Activated CD8-positive, alpha-beta T cell treated with anti-CD3 and anti-CD28 coated beads for 36 hours (primary cell): ENCODE measurements at regions not wholly inside any gene's neighbourhood (a gene's known extent, or its start where the extent isn't known, plus 50 kb on each side); places are given as distances from the start of the nearest gene placed in this dataset.
"Not testable (repeated sequence)": the region's sequence is repeated elsewhere in the genome, so short reads cannot be mapped to it uniquely, and the experiment has no call there.

Experiments
- ATAC-seq: fragments of 200-7000 bp; cut with Tn5 transposase; one replicate; pipeline ENCODE4 v1.10.0; 2021; ENCODE audit warnings: mild to moderate bottlenecking, moderate library complexity
- CTCF ChIA-PET: fragments of 350-600 bp; sonication (Branson Sonifier 250); formaldehyde crosslinking; loops from one replicate; lab custom pipeline; 2021; ENCODE audit warnings: antibody characterized with exemption; lab: Charles Lee
- POLR2A ChIA-PET: fragments of 350-600 bp; sonication (Branson Sonifier 250); formaldehyde crosslinking; loops from one replicate; lab custom pipeline; 2021; ENCODE audit warnings: antibody characterized with exemption; lab: Charles Lee
- DNase-seq: peaks from one replicate; pipeline ENCODE4 v3.0.0-alpha.2; 2020
- H3K27ac Mint-ChIP-seq: one replicate; pipeline ENCODE4 v1.8.0; 2021; ENCODE audit warnings: mild to moderate bottlenecking, mixed read lengths
- H3K27me3 Mint-ChIP-seq: one replicate; pipeline ENCODE4 v1.8.0; 2021; ENCODE audit warnings: mixed read lengths
- H3K36me3 Mint-ChIP-seq: one replicate; pipeline ENCODE4 v1.8.0; 2021; ENCODE audit warnings: low read depth, mixed read lengths
- H3K4me1 Mint-ChIP-seq: one replicate; pipeline ENCODE4 v1.8.0; 2021; ENCODE audit warnings: low read depth, mixed read lengths
- H3K4me3 Mint-ChIP-seq: one replicate; pipeline ENCODE4 v1.8.0; 2021; ENCODE audit warnings: mild to moderate bottlenecking, moderate library complexity, mixed read lengths
- H3K9me3 Mint-ChIP-seq: one replicate; pipeline ENCODE4 v1.8.0; 2021; ENCODE audit warnings: mixed read lengths
- CTCF ChIP-seq: fragments of 200-600 bp; IDR thresholded peaks from one replicate; pipeline ENCODE4 v1.8.0; 2022; ENCODE audit warnings: antibody characterized with exemption, mild to moderate bottlenecking
- intact Hi-C: fragments of 100-400 bp; cut with micrococcal nuclease; formaldehyde crosslinking; loops from one replicate; pipeline ENCODE4 v1.10.0; 2022

GRCh38 chr6:16883414-16883813, 122.2 kb upstream of the ATXN1 start:
- peaks cover 4% of the 10 kb centered on the region for H3K9me3 Mint-ChIP-seq
- POLR2A ChIA-PET = no interaction called here
- intact Hi-C loops = no loop called here

GRCh38 chr6:16882230-16882629, 121.0 kb upstream of the ATXN1 start:
- no peaks in the 10 kb centered on the region for H3K4me1 Mint-ChIP-seq
- no peak for TF ChIP-seq CTCF
- H3K4me3 Mint-ChIP-seq = no peak overlapping the region
- peaks cover 40% of the 10 kb centered on the region for H3K27me3 Mint-ChIP-seq
- intact Hi-C loops = no loop called here
- no peak for ATAC-seq
- H3K27ac Mint-ChIP-seq = no peak overlapping the region
- POLR2A ChIA-PET = no interaction called here
- peaks cover 4% of the 10 kb centered on the region for H3K9me3 Mint-ChIP-seq
- H3K36me3 Mint-ChIP-seq = no peaks in the 10 kb centered on the region
- CTCF ChIA-PET = no interaction called here
- DNase-seq = no peak

More at GRCh38 chr6:16883414-16883813, 122.2 kb upstream of the ATXN1 start:
- DNase-seq = no peak
- ATAC-seq = no peak
- no peaks in the 10 kb centered on the region for H3K36me3 Mint-ChIP-seq
- H3K4me1 Mint-ChIP-seq = no peaks in the 10 kb centered on the region
- no peak for TF ChIP-seq CTCF
- no peak overlapping the region for H3K4me3 Mint-ChIP-seq
- no peak overlapping the region for H3K27ac Mint-ChIP-seq
- H3K27me3 Mint-ChIP-seq = peaks cover 30% of the 10 kb centered on the region
- CTCF ChIA-PET = no interaction called here

GRCh38 chr6:16876852-16877251, 115.6 kb upstream of the ATXN1 start:
- peaks cover 38% of the 10 kb centered on the region for H3K27me3 Mint-ChIP-seq
- H3K4me1 Mint-ChIP-seq, ATAC-seq, H3K36me3 Mint-ChIP-seq, H3K27ac Mint-ChIP-seq, H3K4me3 Mint-ChIP-seq, CTCF ChIA-PET, intact Hi-C loops, POLR2A ChIA-PET, H3K9me3 Mint-ChIP-seq, DNase-seq: not testable (repeated sequence)

- H3K27ac Mint-ChIP-seq = no peak overlapping the region
- peaks cover 34% of the 10 kb centered on the region for H3K27me3 Mint-ChIP-seq
- intact Hi-C loops = no loop called here
- TF ChIP-seq CTCF = no peak
- no peaks in the 10 kb centered on the region for H3K36me3 Mint-ChIP-seq
- no peak overlapping the region for H3K4me3 Mint-ChIP-seq
- ChIA-PET CTCF (no interaction called here), POLR2A (no interaction called here)
- ATAC-seq = no peak
- H3K9me3 Mint-ChIP-seq = peaks cover 6% of the 10 kb centered on the region
- H3K4me1 Mint-ChIP-seq = no peaks in the 10 kb centered on the region
- no peak for DNase-seq
These were observed 114.9 kb upstream of the ATXN1 start for GRCh38 chr6:16876201-16876600.

GRCh38 chr6:16873698-16874097, 112.4 kb upstream of the ATXN1 start:
- no peak for TF ChIP-seq CTCF
- H3K27ac Mint-ChIP-seq = no peak overlapping the region
- ChIA-PET CTCF (interaction anchor here (0.8 to 1.4 kb wide), 2 partner anchors 9 to 91 kb away, joined by 3 to 4 read pairs; no protein-coding TSS in a partner anchor), POLR2A (no interaction called here)
- peaks cover 25% of the 10 kb centered on the region for H3K27me3 Mint-ChIP-seq
- ATAC-seq (no peak), DNase-seq (no peak)
- no peaks in the 10 kb centered on the region for H3K4me1 Mint-ChIP-seq
- peaks cover 3% of the 10 kb centered on the region for H3K9me3 Mint-ChIP-seq
- intact Hi-C loops = no loop called here
- no peak overlapping the region for H3K4me3 Mint-ChIP-seq
- no peaks in the 10 kb centered on the region for H3K36me3 Mint-ChIP-seq
